ENCODE measurements at regions not wholly inside any gene's neighbourhood (a gene's known extent, or its start where the extent isn't known, plus 50 kb on each side); places are given as distances from the start of the nearest gene placed in this dataset.

DNA sequence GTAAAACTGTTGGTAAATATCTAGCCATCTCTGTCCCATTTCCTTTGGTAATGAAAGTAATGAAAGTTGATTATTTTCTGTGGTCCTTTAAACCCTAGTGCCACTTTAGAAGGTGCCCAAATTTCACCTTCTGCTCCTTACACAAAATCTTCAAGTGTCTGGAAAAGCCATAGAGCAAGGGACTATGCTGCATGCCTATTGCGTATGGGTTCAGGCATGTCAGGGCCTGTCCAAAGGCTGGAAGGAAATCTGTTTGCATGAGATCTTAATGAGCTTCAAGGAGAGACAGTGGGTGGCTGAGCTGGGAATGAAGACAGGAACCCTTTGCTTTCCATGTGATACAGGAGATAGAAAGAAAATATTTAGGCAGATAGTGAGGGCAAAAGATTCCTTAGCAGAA lies 66.6 kb upstream of the CCN6 start:
- no peak for DNase-seq

DNA sequence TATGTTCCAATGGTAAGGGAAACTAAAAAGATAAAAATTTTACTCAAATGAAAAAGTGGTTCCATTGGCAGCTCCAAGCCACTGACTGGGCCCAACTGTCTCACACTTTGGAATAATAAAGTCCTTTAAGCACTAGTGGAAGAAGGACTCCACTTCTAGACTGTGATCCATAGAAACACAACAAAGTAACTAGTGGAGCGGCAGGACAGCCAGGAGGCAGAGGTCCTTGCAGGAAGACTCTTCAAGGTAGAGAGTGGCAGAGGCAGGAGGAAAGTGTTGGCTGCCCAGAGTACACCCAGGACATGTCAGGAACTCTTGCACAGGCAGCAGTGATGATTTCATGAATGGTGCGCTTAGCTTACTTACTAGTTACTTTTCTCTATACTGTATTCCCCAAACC lies 65.0 kb upstream of the CCN6 start:
- no peak for DNase-seq

DNA sequence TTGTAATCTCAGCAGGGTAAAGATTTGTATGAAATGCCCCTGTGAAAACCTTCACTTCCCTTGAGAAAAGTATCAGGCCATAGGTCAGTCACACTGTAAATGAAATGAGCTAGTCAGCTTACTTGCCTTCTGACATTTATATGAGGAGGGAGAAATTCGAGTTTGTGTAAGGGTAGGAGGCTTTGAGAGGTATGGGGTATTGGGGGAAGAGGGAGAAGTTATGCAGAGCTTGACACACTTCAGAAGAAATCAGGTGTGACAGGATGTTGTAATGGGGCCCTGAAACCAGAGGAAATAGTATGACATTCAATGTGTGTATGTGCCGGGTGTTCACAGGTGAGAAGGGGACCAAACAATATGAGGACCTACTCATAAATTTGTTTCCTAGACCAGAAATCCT lies 64.2 kb upstream of the CCN6 start:
- no peak for DNase-seq

DNA sequence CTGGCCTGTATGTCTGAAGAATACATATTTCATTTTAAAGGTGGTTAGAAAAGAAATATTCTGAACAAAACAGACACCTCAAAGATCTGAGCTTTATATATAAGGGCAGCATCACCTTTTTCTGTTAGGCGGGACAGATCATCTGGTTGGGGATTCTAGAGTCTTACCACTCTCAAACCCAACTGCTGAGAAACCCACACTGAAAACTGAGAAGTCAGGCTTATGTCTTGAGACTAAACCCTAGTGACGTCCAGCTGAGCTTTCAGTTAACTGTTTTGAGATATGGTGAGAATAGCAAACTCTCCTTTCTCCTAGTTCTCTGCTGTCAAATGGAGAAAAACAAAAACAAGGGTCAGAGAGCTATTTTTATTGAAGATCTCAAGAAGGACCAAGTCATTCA lies 63.7 kb upstream of the CCN6 start:
- DNase-seq, result no peak

DNA sequence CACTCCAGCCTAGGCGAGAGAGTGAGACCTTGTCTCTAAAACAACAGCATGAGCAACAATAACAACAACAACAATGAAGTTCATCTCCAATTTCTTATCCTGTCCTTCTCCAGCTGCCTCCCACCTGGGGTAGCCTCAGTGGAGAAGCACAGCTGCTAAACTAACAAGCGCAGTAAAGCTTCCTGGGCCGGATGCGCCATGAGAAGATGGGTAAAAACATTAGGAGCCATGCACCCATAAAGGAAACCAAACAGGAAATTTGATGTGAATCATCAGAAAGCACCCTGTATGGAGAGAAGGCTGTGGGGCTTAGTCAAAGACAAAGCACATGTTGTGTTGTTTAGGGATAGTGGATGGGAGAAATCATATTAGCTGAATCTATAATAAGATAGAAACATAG lies 61.1 kb upstream of the CCN6 start:
- DNase-seq, result no peak

DNA sequence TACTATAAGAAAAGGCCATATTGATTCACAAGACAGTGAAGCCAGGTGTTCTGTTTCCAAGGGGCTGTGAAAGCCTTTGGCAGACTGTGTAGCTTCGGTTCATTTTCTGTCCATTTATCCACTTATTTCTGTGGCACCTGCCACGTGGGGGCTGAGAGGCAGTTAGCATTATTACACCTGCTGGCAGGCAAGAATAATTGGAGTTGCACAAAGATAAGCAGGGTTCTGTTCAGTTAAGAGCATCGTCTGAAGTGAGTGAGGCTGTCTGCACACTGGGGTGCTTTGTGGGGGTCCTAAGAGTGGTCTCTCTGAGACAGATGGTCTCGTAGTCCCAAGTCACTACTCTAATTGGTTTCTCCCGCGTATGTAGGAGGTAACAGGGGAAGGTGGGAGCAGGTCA lies 60.6 kb upstream of the CCN6 start:
- DNase-seq, result no peak

DNA sequence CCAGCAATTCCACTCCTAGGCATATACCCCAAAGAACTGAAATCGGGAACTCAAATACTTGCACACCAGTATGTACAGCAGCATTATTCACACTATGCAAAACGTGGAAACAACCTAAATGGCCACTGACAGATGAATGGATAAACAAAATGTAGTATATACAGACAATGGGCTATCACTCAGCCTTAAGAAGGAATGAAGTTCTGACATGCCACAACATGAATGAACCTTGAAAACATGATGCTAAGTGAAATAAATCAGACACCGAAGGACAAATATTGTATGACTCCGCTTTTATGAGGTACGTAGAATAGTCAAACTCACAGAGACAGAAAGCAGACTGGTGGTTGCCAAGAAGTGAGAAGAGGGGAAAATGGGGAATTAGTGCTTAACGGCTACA lies 59.1 kb upstream of the CCN6 start:
- no peak for DNase-seq

DNA sequence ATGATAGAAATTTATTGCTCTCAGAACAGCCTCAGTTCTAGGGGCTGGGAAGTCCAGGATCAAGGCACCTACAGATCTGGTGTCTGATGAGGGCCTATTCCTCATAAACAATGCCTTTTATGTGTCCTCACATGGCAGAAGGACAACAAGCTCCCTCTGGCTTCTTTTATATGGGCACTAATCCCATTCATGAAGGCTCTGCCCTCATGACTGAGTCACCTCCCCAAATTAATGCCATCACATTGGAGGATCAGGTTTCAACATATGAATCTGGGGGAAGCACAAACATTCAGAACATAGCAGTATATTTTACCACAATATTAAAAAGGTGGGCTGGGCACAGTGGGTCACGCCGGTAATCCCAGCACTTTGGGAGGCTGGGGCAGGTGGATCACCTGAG lies 58.5 kb upstream of the CCN6 start:
- no peak for DNase-seq

DNA sequence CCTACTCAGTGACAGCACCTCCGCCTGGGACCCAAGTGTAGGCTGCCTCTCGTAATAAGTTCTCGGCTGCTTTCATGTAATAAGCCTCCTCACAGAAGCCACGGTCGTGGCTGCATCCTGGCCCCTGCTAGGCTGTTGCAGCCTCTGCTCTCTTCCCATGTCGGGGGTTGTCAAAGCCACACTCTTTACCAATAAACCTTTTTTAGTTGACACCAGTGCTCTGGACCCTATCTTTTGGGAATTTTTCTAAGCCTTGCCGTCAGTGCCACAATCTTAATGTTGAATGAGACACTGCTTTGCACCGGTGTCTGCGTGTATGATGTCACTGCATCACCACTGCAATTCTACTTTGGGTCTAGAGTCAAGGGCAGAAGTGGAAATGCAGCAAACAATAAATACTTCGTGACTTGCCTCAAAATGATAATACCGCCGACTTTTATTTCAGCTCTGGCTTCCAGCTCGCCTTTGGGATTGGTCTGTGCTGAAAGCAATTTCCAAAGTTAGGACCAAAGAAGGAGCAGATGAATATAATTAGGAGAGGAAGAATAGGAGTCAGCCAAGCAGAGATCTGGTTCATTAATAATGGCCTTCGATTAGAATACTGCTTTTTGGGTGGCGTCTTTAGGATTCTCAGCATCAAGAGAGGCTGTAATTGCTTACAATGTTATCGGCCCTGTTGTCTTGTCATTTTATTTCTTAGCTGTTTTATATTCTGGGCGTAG lies 57.6 kb upstream of the CCN6 start:
- DNase-seq, result no peak

DNA sequence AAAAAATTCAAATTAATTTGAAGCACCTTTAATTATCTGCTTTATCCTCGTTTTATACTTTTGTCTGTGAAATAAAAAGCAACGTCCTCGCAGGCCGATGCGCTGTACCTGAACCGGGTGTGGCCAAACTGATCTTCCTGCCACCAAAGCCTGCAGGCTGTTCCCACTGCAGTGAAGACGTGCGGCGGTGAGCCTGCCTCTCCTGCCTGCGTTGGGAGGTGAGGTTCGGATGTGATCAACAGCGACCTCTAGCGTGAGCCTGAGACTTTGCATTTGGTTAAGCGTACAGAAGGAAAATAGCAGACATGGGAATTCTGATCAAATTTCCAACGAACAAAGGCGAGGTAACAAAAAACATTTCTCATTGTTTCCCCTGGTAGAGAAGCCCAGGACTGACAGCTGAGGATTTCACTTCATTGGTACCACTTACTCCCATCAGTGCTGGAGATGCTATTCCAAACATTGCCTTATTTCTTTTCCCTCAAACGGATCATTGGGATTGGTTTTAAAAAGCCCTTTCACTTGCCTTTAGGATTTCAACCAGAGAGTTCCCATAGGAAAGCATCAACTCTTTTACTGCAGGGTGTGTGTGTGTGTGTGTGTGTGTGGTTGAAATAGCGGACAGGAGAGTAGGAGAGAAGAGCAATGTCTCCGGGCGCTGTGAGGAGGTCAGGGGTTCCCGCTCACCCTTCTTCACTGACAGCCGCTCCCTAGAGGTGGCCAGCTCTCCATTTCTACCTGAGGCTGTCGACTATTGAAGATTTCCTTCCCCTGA lies 56.6 kb upstream of the CCN6 start:
- DNase-seq, result peak; percentile 73

DNA sequence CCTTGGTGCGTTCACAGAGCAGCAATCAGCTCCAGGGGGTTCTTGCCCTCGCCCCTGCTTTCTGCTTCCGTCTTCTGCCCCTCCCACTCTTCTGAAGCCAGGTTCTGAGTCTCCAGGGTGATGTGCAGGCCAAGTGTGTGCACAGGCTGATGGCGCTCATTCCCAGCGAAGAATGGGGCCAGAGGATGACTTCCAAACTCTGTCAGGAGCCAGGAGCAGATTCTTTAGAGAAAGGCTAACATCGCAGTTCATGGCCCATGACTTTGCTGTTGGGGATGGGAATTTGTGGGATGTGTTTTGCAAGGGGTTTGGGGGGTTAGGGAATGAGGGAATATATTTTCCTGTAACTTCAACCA lies 56.1 kb upstream of the CCN6 start:
- DNase-seq, result no peak

DNA sequence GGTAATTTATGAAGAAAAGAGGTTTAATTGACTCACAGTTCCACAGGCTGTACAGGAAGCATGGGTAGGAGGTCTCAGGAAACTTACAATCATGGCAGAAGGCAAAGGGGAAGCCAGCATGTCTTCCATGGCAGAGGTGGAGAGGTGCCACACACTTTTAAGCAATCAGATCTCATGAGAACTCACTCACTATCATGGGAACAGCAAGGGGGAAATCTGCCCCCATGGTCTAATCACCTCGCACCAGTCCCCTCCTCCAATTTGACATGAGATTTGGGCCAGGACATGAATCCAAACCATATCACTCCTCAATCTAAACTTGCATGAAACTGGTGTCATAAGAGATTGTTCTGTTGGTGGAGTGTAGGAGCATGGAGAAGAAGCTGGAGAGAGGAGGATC lies 51.6 kb upstream of the CCN6 start:
- DNase-seq, result no peak

Data from left kidney (tissue), 1 donor.